ENCODE measurements at regions not wholly inside any gene's neighbourhood (a gene's known extent, or its start where the extent isn't known, plus 50 kb on each side); places are given as distances from the start of the nearest gene placed in this dataset.

GRCh38 chr2:187168720-187169713 lies 279.0 kb downstream of the CALCRL start:
- no peak for TF ChIP-seq CTCF (IDR thresholded peaks at IDR 0.05)
- TF ChIP-seq POLR2A (IDR thresholded peaks at IDR 0.05): no peak
